HepG2 (cell line): ENCODE measurements at regions not wholly inside any gene's neighbourhood (a gene's known extent, or its start where the extent isn't known, plus 50 kb on each side); places are given as distances from the start of the nearest gene placed in this dataset.

Experiments
- AHR ChIP-seq: IDR thresholded peaks from 2 replicates; pipeline ENCODE4 v1.6.1; 2018; ENCODE audit warnings: missing genetic modification reagents, missing compliant biosample characterization
- ARID3A ChIP-seq: IDR thresholded peaks from 2 replicates; pipeline ENCODE4 v1.6.1; 2012; ENCODE audit warnings: low read depth, low read length, improper control_type of control experiment
- CBFB ChIP-seq: sonication (generic); formaldehyde crosslinking; IDR thresholded peaks from 2 replicates; pipeline ENCODE4 v1.4.0; 2020; ENCODE audit warnings: missing genetic modification reagents
- CREB1 ChIP-seq, 2 experiments: fragments of 450-650 bp in 1 of 2; IDR thresholded peaks; 2 replicates each; pipeline ENCODE4 v1.6.1; 2016 to 2017; ENCODE audit warnings: control low read depth in 1 of 2, mild to moderate bottlenecking in 1 of 2, missing compliant biosample characterization in 1 of 2, missing genetic modification characterization in 1 of 2
- GFI1 ChIP-seq: sonication (generic); formaldehyde crosslinking; IDR thresholded peaks from 2 replicates; pipeline ENCODE4 v1.5.0; 2020; ENCODE audit warnings: missing genetic modification reagents, mild to moderate bottlenecking, borderline replicate concordance
- HHEX ChIP-seq: IDR thresholded peaks from 2 replicates; pipeline ENCODE4 v1.6.1; 2016; ENCODE audit warnings: control low read depth
- JUND ChIP-seq: sonication (generic); formaldehyde crosslinking; IDR thresholded peaks from 2 replicates; pipeline ENCODE4 v1.8.0; 2022; ENCODE audit warnings: mild to moderate bottlenecking, missing genetic modification reagents
- MZF1 ChIP-seq: sonication (generic); formaldehyde crosslinking; IDR thresholded peaks from 2 replicates; pipeline ENCODE4 v1.8.1; 2023; ENCODE audit warnings: mild to moderate bottlenecking, missing genetic modification reagents, borderline replicate concordance
- NCOR1 ChIP-seq: fragments of 200-600 bp; sonication (generic); IDR thresholded peaks from 2 replicates; pipeline ENCODE4 v1.7.0; 2017; ENCODE audit warnings: antibody characterized with exemption, low read length, borderline replicate concordance
- REPIN1 ChIP-seq: sonication (generic); formaldehyde crosslinking; IDR thresholded peaks from 2 replicates; pipeline ENCODE4 v1.8.0; 2022; ENCODE audit warnings: missing genetic modification reagents, low read depth, mild to moderate bottlenecking, borderline replicate concordance
- RXRA ChIP-seq: sonication (generic); formaldehyde crosslinking; IDR thresholded peaks from 2 replicates; pipeline ENCODE4 v1.5.1; 2020; ENCODE audit warnings: missing genetic modification reagents
- SOX5 ChIP-seq: IDR thresholded peaks from 2 replicates; pipeline ENCODE4 v1.6.1; 2016; ENCODE audit warnings: borderline replicate concordance
- SUZ12 ChIP-seq: fragments of 150-350 bp; IDR thresholded peaks from 2 replicates; pipeline ENCODE4 v1.6.1; 2014; ENCODE audit warnings: low read depth, low read length
- TCF7 ChIP-seq: sonication (generic); IDR thresholded peaks from 2 replicates; pipeline ENCODE4 v1.6.1; 2016; ENCODE audit warnings: antibody characterized with exemption, low read depth
- TEAD3 ChIP-seq: optimal IDR thresholded peaks from 2 replicates; pipeline ENCODE3; 2016; ENCODE audit warnings: borderline replicate concordance
- TFE3 ChIP-seq: IDR thresholded peaks from 2 replicates; pipeline ENCODE4 v1.6.1; 2016
- ZHX1 ChIP-seq: sonication (generic); formaldehyde crosslinking; IDR thresholded peaks from 2 replicates; pipeline ENCODE4 v1.8.1; 2022; ENCODE audit warnings: low read depth, mild to moderate bottlenecking, missing genetic modification reagents
- ZNF331 ChIP-seq: sonication (generic); formaldehyde crosslinking; IDR thresholded peaks from 2 replicates; pipeline ENCODE4 v1.4.0; 2020; ENCODE audit warnings: missing genetic modification reagents
- ZNF362 ChIP-seq: sonication (generic); formaldehyde crosslinking; IDR thresholded peaks from 2 replicates; pipeline ENCODE4 v1.4.0; 2020; ENCODE audit warnings: missing genetic modification reagents, mild to moderate bottlenecking, borderline replicate concordance
- ZNF431 ChIP-seq: sonication (generic); formaldehyde crosslinking; IDR thresholded peaks from 2 replicates; pipeline ENCODE4 v1.9.0; 2022; ENCODE audit warnings: missing genetic modification reagents, low read depth, mild to moderate bottlenecking, borderline replicate concordance
- ZNF776 ChIP-seq: sonication (generic); formaldehyde crosslinking; IDR thresholded peaks from 2 replicates; pipeline ENCODE4 v1.4.0; 2020; ENCODE audit warnings: mild to moderate bottlenecking, missing genetic modification reagents

GRCh38 chr1:87642581-87643221, 314.0 kb downstream of the LMO4 start (continued):
- TF ChIP-seq TEAD3 (peak; percentile 43), GFI1 (CRISPR knock-in tag) (peak; percentile 49; the same call in 1 of the 2 replicates), RXRA (CRISPR knock-in tag) (peak; percentile 28; the same call in 1 of the 2 replicates), REPIN1 (peak; percentile 43; the same call in 1 of the 2 replicates), SUZ12 (no peak), CBFB (CRISPR knock-in tag) (0 out of 2 replicates have a peak, but pooled peaks have one; percentile 26), SOX5 (CRISPR knock-in tag) (peak; percentile 80; the same call in 1 of the 2 replicates), TFE3 (peak; percentile 60; the same call in 1 of the 2 replicates), ZNF431 (peak; percentile 65), HHEX (CRISPR knock-in tag) (peak; percentile 30; the same call in 1 of the 2 replicates), JUND (CRISPR knock-in tag) (peak; percentile 52; the same call in 1 of the 2 replicates), ARID3A (peak; percentile 30; the same call in 1 of the 2 replicates), CREB1 (IDR thresholded peaks at IDR 0.05) (no peak), CREB1 (CRISPR knock-in tag; IDR thresholded peaks at IDR 0.05) (peak; percentile 69), TCF7 (peak; percentile 87), AHR (no peak), MZF1 (CRISPR knock-in tag) (no peak), ZNF776 (CRISPR knock-in tag) (no peak), ZHX1 (CRISPR knock-in tag) (no peak), ZNF331 (CRISPR knock-in tag) (peak; percentile 80), ZNF362 (CRISPR knock-in tag) (peak; percentile 60; the same call in 1 of the 2 replicates), NCOR1 (0 out of 2 replicates have a peak, but pooled peaks have one; percentile 38)
